Activated T-helper 9 cell treated with anti-CD3 and anti-CD28 coated beads, Interleukin-2, amount 50 U/mL, for 16 hours (primary cell): ENCODE measurements at regions not wholly inside any gene's neighbourhood (a gene's known extent, or its start where the extent isn't known, plus 50 kb on each side); places are given as distances from the start of the nearest gene placed in this dataset.

Experiments used
- DNase-seq: peaks from one replicate; pipeline ENCODE4 v3.0.0-alpha.2; 2020; ENCODE audit warnings: low read depth

DNA sequence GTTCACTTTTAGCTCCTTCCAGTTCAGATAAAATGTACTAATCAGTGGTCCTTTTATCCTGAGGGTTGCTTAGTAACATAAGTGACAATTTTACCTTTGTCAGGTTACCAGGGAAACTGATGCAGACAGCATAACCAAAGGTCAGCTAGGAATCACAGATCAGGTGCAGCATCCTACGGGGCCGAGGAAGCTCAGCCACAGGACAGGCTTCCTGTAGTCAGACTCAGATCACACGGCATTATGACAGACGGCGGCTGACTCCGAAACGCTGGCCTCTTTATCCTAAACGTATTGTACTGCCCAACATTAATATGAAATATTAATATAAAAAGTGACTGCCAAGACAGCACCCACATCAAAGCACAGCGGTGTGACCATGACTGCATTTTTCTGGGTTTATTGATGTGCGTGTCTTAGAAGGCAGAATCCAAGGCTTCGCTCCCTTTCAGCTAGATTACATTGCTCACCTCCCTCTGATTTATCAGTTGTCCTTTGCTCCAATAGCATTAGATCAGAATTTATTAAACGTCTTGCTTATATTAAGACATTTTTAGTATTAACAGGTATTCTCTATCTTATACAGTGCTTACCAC, 444.5 kb downstream of the CMPK2 start:
- no peak for DNase-seq

DNA sequence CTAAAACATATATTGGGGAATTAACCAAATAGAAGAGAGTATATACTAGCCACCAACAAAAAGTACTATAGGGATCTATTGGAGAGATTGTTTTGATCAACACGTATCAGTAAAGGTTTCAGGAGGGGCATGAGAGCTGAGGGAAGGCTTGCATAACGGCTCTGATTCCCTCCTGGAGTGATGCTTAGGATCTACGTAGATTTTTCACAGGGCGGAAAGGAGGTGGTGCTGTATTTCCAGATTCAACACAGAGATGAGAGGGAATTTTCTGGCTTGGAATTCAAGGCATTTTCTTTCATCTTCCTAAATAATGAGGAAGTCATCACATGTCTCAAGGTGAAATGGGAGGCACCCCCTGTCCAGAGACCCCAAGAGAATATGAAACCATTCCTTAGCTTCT, 443.8 kb downstream of the CMPK2 start:
- DNase-seq: no peak

DNA sequence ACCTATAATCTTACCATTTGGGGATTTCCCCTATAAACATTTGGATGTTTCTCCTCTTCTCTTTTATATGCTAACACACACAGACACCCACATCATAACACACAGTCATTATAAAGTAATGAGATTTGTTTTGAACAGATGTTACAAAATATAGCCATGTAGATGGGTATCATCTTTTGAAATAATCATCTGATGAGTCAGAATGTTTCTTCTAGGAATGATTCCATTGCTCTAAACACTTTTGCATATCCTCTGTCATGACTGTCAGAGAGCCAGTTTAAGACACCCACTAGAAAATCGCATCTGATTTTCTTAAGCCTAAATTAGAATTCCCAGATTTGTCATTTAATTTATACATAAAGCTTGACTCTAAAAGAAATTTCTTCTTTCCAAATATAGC, 442.6 kb downstream of the CMPK2 start:
- DNase-seq: no peak

DNA sequence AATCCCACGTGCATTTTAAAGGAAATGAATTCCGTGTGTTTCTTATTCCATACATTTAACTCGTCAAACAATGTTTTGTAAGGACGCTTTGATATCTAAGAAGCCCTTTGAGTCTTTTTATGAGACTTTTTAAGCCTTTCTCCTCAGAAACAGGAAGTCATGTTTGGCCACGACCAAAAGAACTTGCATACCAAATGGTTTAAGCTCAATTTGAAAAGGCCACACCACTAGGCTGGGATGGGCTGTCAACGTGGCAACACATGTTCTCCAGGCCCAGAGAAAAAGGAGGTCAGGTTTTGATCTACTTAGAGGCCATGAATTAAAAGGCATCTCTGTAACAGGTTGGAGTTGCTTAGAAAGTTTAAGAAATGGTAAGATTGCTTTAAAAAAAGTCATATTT, 441.8 kb downstream of the CMPK2 start:
- DNase-seq: no peak

DNA sequence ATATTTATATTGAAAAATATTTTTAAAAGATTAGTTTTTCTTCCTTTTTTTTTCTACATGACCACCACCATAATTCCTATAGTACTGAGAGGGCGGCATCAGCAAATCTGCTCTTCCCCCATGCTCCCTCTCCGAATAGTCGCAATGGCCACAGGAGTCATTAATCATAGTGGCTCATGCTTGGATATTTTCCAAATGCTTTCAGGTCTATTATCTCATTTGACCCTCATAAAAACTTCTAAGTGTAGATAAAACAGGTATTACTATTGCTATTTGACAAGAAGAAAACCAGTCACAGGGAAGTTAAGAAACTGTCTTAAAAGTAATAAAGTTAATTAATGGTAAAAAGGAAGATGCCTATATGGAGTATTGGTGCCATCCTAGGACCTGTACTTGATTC, 440.7 kb downstream of the CMPK2 start:
- no peak for DNase-seq

DNA sequence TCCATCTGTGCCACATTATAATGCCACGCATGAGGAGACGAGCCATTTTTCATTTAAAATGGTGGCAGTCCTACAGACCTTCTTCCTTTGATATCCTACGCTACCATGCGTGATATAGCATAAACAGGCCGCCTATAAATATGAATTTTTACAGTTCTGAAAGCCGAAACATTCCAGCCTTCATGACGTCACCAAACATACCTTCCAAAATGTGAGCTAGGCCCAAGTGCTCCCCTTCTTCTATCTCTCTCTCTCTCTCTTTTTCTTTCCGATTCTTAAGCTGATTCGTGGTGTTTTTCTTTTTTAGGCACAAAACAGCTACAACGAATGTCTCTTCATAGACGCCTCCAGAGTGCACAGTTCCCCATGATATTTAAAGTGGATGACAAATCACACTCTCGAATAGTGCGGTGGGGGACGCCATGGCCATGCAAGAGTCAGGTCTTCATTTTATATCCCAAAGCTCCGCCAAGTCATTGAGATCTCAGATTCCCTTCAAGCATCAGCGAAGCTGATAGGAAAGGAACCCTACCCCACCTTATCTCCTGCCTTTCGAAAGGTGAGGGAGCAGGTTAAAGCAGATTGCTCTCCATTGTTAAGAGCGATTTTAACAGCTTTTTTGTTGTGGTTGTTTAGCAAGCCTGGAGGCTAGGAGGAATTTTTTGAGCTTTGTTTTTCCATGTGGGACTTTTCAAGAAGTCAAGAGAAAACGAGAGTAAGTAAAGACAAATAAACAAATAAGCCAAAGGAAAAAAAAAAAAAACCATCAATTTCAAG, 436.3 kb downstream of the CMPK2 start:
- DNase-seq: no peak

DNA sequence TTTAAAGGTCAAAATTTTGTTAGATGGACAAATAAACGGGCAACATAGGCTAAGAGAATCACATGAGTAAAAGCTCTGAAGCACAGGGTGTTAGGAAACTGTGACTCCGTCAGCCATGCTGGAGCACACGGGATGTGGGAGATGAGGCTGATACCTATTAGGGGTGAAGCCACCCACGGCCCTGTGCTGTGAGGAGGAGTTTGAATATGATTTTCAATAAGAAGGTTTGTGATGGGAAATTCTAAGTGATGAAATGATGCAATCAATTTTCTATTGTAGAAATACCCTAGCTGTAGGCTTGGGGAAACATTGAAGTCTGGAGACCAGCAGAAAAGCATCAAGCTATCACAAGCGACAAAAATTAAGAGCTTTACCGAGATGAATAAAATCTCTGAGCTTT, 431.3 kb downstream of the CMPK2 start:
- DNase-seq: no peak

DNA sequence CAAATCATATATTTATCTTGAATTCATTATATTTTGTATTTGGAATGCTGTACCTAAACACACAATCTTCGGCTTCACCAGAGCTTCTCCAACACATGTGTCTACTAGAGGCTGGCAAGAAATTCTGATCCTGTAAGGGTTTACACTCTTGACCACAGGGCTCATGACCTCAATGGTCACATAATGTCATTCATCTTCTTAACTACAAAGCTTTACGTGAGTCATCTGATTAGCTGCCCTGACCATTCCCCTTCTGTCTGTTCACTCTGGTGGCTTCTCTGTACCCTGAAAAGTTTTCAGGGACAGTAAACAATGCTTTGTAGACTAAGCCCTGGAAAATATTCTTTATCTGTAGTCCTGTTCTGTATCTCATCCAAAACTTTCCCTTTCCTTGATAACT, 423.9 kb downstream of the CMPK2 start:
- no peak for DNase-seq

DNA sequence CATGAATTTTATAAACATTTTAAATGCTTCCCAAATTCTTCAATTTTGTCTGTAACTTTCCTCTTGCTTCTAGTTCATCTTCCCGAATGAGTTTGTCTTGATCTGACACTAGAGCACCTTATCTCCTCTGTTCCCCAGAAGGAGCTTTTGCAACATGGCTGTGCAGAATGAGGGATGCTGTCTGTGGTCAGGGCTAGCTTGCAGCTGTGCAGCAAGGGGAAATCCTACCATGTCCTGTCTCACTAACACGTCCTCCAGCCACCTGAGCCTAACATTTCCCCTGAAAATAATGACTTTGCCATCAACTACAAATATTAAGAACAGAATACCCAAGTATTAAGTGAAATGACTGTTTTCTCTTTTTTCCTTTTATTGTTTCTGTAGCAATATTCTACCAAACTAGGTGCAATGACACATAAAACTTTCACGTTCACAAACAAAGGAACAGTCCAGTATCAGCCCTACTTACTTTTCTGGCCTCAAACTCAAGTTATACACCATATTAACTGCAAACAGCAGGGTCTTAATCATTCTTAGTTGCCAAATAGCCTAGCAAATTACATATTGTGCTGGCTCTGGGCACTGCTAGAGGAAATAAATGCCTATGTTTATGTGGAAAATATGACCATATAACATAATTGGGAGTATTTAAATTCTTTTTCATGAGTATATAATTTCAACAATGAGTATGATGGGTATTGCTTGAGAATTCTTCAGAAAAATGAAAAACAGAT, 423.3 kb downstream of the CMPK2 start:
- no peak for DNase-seq

DNA sequence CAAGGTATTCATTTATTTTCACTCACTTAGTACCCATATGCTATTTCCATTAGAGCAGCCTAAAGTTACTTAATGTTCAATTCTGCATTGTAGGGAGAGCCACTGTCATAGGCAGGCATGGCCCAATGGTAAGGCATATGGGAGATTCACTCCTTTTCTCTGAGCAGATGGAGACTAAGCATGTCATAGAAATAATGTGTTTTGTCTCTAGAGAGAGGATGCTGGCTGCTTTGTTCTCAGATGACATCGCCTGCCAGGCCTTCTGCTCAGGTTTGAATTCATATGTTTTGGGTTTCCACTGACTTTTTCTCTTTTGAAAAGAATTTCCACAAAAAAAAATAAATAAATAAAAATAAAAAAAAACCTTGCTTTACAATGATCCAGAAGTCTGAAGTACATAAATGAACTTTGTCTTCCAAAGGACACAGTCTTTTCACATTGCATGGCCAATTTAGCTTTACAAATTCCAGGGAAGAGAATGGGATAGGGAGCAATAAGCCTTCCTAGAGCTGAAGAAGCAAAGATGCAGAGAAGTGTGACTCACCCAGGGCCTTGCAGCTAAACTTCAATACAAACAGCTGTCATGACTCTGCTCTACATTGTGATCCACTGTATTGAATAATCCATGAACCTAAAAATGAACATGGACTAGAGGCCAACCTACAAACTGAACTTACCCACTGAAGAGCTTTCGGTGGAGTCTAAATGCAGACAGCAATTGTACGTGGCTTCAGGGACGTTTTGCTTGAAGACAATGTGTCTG, 422.5 kb downstream of the CMPK2 start:
- no peak for DNase-seq

DNA sequence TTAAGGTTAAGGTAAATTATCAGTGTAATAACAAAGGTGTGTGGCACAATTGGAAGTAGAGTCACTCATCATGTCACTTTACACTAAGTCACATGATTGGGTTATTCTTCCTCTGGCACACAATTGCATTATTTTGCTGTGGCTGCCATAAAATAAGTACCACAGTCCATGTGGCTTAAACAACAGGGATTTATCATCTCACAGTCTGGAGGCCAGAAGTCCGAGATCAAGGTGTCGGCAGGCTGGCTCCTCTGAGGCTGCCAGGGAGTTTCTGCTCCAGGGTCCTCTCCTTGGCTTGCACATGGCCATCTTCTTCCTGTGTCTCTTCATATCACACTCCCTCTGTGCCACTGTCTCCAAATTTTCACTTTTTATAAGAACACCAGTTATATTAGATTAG, 421.2 kb downstream of the CMPK2 start:
- DNase-seq: no peak

DNA sequence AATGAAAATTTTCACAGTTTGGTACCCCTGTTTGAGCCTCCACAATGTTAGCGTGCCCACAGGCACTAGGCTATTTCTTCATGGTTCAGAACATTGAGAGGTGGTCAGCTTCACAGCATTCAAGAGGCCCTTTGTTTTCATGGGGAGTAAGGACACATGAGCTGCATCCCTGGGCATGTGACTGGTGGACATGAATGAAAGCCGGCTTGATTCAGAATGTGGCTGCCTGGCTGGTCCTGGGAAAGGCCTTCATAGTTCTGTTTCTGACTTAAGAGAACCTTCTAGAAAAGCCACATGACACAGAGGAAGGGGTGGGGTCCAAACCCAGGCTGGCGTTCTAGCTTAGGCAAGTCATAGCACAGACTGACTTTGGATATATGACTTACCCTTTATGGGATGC, 420.6 kb downstream of the CMPK2 start:
- DNase-seq: no peak

DNA sequence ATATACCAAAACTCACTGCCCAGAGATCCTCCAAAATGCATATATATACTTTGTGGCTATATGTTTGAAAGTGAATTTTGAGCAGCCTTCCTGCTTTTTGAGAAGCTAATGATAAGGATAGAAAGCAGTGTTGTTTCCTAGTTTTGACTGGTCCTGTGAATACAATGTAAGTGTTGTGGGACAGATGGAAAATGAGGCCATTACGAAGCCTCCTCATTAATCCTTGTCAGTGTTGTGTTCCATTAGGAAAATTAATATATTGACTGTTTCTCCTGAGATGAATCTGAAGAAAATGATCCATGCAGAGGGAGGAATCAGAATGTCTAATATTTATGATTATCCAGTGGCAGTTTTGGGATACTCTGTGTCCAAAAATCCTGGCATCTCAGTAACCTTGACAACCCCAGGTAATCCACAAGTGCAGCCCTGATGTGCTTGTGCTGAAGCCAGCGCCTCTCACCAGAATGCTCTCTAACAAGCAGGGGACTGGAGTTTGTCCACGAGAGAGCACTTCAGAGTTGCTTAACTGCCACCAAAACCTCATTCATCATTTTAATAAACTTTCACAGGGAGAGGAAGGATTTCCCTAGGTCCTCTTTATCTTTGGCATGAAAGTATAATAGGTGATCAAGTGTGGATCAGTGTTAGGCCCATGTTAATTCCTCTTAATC, 418.6 kb downstream of the CMPK2 start:
- DNase-seq: no peak

DNA sequence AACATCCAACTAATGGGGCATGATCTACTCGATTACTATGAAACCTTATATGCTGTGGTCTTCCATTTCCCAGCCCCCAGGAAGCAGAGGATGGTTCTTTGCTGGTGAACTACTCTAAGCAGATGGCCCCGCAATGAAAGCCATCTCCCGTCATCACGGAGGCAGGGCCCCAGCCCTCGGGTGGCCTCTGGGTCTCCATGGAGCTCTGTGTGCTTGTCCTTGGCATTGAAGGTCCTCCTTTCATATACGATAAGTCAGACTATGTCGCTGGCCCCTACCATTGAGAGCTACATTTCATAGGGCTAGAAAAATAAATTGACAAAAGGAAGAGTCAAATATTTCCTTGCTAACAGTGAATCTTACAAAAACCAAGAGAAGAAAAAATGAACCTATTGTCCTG, 416.8 kb downstream of the CMPK2 start:
- no peak for DNase-seq

DNA sequence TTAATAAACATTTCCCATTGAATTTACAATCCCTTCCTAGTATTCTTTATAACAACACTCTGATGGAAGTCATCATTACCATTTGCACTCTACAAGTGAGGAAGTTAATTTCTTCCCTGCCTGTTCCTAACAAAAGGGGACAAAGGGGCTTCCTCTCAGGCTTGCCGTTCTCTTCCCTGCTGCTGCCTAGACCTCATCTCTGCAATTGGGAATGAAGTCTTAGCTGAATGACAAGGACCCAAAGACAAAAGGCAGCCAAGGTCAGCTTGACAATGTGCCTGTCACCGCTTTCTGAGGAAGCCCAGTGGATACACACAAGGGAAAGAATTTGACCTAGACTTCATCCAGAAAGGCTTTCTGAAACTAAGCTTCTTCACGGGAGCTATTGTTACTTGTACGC, 416.4 kb downstream of the CMPK2 start:
- DNase-seq: no peak

DNA sequence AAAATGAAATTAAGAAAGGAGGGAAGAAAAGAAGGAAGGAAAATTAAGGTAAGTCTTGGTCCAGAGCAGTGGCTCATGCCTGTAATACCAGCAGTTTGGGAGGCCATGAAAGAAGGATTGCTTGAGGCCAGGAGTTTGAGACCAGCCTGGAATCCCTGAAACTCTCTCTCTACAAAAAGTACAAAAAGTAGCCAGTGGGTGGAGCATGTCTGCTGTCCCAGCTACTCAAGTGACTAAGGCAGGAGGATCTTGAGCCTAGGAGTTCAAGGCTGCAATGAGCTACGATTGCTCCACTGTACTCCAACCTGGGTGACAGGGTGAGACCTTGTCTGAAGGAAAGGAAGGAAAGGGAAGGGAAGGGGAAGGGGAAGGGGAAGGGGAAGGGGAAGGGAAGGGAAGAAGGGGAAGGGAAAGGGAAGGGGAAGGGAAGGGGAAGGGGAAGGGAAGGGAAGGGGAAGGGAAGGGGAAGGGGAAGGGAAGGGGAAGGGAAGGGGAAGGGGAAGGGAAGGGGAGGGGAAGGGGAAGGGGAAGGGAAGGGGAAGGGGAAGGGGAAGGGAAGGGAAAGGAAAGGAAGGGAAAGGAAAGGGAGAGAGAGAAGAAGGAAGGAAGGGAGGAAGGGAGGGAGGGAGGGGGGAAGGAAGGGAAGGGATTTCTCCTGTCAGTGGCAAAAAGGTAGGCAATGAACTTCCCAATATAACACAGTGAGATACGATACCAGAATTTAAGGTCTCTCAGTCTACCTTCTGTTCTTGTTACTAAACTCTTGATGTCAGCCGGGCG, 412.8 kb downstream of the CMPK2 start:
- no peak for DNase-seq

DNA sequence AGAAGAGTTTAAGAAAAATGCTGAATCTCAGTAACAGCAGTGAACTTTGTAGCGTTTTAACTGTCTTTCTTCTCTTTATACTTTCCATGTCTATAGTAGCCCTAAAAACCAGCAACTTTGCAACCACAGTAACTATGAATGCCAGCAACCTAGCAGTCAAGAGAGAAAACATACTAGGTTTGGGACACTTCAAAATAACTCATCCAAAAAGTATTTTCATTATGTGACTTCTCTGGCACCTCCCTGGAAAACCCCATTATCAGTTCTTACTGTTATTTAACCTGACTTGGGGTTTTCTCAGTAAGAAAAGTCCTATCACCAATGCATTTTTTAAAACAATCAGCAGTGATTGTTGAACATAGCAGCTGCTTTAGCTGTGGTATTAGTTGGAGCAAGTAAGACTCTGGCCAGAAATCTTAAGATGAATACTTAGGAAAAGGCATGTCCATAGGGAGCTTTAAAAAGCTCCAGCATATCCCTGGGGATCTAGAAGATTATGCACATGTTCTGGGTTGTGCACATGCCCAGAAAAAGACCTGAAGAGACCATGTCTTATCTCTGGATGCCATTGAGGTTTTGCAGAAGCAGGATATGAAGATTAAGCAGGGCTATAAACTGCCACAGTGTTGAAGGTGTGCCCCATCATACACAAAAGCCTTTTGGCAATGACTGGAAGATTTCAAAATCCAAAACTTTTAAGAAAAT, 411.3 kb downstream of the CMPK2 start:
- no peak for DNase-seq

DNA sequence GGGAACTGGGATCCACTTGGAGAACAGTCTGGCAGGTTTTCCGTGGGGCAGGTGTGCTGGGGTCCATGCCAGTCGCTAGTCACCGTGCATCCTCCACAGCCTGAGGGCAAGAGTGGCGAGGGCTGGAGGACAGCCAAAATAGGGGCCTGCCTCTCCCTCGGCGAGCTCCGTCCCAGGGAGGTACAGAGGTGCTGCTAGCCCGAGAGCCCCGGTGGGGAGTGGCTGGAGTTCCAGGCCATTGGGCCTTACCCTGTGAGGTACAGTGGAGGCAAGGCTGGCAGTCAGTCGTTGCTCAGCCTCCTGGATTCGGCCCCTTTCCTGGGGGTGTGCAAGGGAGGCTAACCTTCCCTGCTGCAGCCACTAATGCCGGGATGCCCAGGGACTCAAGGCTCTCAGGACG, 406.6 kb downstream of the CMPK2 start:
- no peak for DNase-seq

DNA sequence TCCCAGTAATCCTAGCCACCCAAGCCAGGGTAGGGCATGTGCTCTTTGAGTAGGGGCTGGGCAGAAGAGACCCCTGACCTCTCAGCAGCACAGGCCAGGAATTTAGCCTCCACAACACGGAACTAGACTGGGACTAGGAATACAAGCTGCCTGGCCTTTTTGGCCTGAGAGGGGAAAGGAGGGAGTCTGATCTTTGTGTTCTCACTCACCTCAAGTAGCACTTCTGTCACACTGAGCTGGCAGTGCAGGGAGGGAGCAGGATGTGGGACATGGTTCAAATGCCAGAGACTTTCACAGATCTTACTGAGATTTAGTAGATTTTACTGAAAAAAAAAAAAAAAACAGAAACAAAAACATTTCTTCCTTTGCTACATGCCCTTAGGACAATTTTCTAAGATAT, 395.2 kb downstream of the CMPK2 start:
- DNase-seq: no peak

DNA sequence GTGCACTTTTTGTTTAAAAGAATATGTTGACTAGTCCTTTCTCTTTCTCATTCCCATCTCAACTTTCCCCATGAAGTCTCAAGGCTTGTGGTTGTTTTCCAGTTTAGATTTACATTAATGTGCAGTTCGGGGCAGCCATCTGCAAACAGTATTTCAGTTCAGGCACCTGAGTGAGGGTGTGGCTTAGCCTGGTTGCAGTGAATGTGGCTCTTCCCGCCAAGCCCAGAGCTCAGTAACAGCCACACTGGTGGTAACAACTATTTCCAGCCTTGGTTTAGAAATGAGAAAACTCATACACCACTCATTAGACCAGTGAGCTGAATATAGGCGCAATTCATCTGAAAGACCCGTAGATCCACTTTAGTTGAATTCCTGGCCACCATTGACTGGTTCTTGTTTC, 394.3 kb downstream of the CMPK2 start:
- DNase-seq: no peak
